Stimulated activated CD4-positive, alpha-beta T cell treated with anti-CD3 and anti-CD28 coated beads, Interleukin-4, amount 100 ng/mL, for 4 hours (primary cell): ENCODE measurements at regions not wholly inside any gene's neighbourhood (a gene's known extent, or its start where the extent isn't known, plus 50 kb on each side); places are given as distances from the start of the nearest gene placed in this dataset.

ENCODE experiments used
- DNase-seq, 2 experiments: peaks; one replicate each; pipeline ENCODE4 v3.0.0-alpha.2; 2020

DNA sequence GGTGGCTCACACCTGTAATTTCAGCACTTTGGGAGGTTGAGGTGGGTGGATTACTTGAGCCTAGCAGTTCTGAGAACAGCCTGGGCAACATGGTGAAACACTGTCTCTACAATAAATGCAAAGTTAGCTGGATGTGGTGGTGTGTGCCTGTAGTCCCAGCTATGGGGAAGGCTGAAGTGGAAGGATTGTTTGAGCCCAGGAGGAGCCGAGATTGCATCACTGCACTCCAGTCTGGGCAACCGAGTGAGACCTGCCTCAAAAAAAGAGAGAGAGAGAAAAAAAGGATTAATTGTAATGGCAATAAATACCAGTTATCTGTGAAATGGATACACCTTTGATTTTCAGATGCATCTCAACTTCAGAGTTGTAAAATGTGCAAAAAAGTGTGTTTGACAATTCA, 58.8 kb downstream of the SPRY1 start:
- DNase-seq: no peak

DNA sequence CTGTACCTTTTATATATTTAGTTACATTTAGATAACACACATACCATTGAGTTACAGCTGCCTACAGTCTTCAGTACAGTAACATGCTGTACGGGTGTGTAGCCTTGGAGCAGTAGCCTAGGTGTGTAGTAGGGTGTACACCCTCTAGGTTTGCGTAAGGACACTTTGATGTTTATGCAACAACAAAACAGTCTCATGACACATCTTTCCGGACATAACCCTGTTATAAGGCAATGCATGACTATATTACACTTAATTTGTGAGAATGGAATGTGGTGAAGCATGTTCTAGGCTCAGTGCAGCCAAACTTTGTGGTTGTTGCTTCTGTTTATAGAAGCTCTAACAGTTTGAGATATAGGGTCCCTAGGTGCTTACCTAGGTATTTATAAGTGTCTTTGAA, 65.4 kb downstream of the SPRY1 start:
- no peak for DNase-seq

DNA sequence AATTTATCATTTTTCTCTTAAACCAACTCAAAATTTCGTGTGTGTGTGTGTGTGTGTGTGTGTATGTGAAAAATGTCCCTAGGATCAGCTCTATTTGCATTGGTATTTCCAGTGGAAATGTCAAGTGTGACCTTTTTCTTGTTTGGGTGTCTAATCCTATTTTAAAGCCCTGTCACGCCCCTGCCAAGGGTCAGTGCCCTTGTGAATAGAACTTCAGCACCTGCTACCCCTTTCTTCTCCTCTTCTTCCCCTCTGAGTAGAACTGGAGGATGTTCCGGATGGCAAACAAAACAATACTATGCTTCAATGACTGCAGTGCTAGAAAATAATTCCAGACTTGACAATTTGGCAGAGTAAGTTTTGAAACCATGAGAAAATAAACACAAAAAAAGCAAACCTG, 67.3 kb downstream of the SPRY1 start:
- no peak for DNase-seq

DNA sequence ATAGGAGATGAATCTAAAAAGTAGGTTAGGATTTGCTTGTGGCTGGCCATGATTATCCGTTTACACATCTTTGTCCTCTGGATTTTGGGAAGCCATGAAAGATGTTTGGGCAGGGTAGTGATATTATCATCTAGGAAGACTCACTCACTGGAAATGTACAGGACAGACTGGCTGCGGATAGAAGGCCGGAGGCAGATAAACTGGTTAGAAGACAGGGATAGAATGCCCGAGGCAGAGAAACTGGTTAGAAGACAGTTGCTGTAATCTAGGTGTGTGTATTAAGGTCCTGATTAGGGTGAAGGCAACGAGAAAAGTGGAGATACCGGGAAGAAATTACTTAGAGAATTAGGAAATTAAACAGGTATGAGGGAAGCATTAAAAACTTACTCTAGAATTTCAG, 68.8 kb downstream of the SPRY1 start:
- DNase-seq: no peak

DNA sequence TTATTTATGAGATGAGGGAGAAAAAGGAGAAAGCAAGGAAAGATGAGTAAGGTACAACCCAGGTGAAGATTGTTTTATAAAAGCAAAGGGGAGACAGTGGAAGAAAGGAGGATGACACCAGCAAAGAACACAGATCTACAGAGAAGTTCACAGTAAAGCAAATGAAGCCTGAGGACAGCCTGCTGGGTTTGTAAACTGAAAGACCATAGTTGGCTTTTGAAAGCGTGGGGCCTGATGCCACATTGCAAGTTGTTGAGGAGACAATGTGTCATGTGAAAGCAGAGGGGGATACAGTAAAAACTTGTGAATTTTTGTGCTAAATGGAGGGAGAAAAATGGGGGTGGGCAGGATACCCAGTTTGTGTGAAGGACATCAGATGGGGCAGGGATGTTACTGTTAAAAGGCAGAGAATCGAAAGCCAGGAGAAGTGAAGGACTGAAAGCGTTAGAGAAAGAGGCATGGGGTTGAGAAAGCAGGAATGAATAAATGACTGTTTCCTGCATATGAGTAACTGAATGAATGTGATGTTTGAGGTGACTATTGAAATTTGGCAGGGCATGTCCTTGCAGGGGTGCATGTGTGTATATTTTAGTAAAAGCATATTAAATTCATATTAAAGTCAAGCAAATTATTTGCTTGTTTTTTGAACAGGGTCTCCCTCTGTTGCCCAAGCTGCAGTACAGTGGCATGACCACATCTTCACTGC, 69.6 kb downstream of the SPRY1 start:
- DNase-seq: no peak

DNA sequence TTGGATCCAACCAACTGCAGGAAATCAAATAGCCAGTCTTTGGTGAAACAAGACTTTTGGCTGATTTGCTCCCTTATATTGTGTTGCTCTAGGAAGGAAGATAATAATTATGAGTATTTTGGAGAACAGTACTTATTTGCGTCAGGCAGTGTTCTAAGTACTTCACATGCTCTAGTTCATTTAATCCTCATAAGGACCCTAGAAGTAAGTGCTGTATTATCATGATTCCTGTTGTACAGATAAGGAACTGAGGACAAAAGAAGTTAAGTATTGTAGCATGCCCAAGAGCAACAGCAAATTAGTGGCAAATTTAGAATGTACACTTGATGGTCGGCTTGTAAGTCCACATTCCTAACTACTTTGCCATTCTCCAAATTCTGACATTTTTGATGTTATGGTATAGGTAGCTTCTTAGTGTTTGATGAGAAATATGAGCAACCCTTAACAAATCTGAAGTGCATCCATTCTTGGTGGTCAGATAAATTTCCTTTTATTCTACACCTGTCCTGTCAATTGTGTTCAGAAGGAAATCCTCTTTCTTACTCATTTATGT, 72.0 kb downstream of the SPRY1 start:
- no peak for DNase-seq

DNA sequence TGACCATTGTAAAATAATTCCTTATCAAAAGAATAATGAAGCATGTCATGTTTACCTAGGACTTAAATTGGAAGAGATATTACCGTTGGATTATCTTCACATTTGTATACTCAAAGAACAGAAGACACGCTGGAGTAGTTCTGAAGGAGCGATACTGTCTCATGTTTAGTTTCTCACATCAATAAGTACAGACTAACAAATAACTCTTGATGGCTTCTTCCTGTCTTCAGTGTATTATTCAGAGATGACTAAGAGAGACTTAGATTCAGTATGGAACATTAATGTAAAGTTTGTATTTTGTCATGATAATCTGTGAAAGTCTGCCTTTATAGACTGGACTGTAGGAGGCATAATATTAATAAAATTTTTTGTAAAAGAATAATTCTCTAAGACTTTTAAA, 72.7 kb downstream of the SPRY1 start:
- no peak for DNase-seq

DNA sequence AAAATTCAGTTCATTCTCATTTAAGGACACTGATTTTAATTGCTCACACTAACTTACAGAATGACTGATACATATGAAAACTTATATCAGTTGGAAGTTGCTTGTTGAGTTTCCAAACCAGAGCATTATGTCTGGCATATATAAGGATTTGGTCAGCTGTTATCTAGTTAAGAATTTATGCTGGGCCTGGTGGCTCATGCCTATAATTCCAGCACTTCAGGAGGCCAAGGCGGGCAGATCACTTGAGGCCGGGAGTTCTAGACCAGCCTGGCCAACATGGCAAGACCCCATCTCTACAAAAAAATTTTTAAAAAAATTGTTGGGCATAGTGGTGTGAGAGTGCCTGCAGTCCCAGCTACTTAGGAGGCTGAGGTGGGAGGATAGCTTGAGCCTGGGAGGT, 73.1 kb downstream of the SPRY1 start:
- DNase-seq: no peak

DNA sequence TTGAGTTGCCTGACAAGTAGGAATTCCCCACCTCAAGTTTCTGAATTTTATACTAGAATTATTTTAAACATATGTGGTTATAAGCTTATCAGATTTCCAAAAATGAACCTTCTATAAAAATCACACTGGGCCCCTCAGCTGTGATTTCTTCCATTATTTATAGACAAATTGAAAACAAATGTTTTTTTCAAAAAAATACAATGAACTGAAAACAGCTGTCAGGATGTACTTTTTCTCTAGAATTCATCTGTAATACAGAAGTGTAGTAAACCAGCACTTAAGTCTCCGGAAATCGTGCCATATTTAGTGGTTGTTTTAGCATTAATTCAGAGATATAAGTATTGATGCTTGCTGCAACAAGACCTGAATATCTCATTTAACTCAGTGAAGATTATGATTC, 74.0 kb downstream of the SPRY1 start:
- no peak for DNase-seq

DNA sequence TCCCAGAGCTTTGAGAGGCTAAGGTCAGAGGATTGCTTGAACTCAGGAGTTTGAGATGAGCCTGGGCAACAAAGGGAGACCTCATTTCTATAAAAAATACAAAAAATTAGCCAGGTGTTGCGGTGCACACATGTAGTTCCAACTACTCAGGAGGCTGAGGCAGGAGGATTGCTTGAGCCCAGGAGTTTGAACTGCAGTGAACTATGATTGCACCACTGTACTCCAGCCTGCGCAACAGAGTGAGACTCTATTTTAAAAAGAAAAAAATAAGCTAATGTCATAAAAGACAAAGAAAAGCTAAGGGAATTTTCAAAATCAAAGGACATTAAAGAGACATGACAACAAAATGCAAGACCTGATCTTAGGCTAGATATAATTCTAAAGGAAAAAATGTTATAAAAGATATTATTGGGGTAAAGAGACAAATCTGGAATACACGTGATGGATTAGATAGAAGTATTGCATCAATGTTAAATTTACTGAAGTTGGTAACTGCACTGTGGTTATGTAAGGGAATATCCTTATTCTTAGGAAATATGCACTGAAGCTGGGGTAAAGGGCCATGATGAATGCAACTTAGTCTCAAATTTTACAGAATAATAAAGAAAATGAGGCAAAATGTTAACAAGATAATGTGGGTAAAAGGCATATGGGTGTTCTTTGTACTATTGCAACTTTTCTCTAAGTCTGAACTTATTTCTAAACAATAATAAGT, 75.2 kb downstream of the SPRY1 start:
- DNase-seq: no peak

DNA sequence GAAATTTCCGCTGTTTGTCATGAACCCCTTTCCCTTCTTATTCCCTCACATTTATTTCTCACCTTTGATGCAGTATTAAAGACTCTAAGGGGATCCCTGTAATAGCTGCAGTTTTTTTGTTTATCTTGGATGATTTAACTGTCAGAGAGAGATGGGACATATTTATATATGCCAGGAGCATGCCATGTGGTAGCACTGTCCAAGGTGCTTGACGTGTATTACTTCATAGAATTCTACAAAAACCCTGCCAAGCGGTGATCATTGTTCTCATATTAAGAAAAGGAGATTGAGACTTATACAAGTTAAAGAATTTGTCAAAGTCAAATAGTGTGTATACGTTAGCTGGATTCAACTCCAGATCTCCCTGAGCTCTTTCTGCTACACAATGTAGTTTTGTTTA, 78.2 kb downstream of the SPRY1 start:
- DNase-seq: no peak

DNA sequence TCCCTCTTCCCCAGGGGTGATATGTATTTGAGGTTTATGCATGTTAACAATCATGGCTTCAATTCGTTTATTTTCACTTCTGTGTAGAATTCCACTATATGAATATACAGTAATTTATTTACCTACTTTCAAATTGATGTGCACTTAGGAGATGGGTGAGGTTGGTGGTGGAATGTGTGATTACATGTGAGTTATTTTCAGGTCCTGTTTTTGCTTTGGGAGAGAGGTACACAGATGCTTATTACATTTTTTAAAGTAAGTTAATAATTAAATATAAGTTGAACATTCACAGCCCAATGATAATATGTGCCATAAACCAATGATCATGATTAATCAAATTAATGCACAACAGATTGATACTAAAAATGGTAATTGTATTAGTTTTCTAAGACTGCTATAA, 79.5 kb downstream of the SPRY1 start:
- DNase-seq: no peak

DNA sequence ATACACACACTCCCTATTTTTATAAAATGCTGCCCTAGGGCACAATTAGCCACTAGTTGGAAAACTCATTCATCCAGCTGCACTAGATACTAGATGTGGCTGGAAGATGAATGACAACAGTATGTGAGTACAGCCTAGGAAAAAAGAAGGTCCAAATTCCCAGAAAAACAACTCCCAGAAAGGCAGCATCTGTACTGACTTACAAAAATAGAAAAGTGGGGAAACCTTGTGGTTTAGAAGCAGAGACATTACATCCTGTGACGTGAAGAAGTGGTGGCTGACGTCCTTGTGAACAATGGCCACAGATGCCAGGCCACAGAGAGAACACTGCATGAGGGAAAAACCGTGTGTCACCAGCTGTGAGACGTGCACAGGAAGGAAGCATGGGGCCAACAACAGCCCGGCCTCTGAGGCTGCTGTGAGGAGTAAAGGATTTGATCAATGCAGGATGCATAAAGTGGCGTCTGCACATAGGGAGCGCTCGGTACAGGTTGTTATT, 81.2 kb downstream of the SPRY1 start:
- DNase-seq: peak in 1 of 2 experiments; percentile 19

DNA sequence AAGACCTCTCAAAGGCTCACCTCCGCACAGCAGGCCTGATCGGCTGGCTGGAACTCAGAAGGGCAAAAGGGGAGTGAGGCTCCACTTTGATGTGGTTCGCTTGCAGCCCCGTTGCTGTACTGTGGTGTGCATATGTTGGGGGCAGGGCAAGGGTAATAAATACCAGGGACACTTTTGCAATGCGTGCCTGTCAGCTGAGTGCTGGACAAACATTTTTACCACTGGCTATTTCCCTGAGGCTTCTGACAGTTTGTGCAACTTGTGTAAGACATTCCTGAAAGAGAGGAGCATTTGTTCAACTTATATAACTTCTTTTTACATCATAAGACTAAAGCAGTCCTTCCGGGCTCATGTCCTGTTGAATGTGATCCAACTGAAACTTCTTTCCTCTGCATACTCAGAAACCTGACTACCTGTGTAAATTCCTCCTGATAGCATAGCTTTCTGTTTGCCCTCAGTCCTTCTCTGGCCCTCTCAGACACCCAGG, 82.3 kb downstream of the SPRY1 start:
- no peak for DNase-seq

DNA sequence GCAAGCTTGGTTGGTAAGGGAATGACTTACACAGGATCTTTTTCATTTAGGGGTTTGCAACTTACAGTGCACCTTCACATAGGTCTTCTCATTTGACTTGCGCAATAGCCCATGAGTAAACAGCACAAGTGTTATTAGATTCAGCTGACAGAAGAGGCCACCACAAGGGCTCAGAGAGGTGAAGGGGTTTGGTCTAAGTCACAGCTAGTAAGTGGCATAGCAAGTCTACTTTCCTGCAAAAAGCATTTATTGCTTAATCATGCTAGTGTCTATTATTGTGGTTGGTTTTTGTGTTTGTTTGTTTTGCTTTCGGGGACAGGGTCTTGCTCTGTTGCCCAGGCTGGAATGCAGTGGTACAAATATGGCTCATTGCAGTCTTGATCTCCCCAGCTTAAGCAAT, 83.3 kb downstream of the SPRY1 start:
- DNase-seq: no peak

DNA sequence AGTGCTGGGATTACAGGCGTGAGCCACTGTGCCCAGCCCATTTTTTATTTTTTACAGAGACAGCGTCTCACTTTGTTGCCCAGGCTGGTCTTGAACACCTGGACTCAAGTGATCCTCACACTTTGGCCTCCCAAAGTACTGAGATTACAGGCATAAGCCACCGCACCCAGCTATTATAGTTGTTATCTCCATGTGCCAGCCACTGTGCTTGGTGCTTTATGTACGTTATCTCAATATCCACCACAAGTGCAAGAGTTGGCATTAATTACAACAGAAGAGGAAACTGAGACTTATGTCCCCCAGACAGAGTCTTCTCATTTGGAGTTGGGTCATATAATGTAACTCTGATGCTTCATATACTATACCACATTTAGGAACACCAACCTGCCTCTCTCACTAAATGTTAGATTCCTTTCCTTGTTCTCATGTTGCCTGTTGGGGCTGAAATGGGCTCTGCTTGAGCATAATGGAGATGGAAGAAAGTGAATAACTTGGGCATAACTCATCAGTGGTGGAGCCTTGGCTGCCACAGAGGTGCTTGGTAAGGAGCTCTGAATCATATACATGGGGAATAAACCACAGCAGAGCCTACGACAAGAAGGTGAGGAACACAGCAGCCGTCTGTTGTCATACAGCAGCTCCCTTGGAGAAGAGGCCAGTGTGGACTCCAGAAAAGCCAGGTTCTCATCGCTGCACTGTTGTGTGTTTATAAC, 84.3 kb downstream of the SPRY1 start:
- DNase-seq: no peak

DNA sequence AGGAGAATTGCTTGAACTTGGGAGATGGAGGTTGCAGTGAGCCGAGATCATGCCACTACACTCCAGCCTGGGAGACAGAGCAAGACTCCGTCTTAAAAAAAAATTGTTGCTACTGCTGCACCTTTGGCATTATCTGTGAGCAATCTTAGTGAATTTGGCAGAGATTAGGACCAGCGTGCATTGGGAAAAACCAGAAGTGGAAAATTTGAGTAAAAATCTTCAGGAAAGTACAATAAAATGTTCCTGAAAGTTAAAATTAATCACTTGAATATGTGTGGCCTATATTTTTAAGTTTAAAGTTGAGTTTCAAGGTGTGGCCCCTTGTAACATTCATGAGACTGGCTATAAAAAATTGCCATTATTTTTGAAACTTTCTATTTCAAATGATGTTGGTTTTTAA, 85.1 kb downstream of the SPRY1 start:
- DNase-seq: no peak

DNA sequence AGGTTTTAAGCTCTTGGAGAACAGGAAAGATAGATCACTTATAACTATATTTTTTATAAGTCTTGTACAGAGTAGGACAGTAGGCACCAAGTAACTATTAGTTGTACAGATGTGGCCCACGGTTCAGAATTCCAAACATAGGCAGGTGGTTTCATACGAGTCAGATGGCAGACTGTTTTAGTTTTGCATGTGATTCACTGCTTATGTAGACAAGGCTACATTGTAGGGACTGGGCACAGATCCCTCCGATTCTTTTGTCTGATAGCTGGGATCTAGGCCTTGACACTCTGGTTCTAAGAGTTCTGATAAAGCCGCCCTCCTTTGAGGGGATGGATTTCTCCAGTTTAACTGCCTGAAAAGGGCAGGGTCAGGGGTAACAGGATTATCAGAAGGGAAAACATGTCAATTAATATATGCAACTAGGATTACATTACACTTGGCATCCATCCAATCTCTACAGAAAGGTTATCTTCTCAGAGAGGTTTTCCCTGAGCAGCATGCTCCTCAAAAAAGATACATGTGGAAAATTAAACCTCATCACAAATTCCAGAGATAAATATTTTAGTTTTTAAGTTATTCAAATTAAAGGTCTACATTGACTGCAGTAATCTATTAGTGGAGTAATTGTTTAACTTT, 87.8 kb downstream of the SPRY1 start:
- DNase-seq: no peak

DNA sequence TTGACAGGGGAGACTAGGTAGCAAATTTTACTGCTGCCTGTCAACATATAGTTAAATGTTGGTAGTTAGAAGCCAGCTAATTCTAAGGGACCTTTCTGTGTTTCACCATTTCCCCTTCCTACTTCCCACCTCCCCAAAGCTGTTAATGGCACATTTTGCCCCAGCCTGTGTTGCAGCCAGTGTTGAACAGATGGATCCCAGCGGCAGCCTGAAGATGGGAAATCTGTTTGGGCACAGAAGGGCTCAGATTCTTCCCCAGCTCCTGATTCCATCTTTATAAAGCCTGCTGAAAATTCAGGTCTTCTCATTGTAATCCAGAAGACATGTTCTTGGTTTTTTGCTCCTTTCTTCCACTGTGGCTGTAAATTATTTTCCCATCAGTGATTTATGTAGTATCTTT, 89.0 kb downstream of the SPRY1 start:
- no peak for DNase-seq

DNA sequence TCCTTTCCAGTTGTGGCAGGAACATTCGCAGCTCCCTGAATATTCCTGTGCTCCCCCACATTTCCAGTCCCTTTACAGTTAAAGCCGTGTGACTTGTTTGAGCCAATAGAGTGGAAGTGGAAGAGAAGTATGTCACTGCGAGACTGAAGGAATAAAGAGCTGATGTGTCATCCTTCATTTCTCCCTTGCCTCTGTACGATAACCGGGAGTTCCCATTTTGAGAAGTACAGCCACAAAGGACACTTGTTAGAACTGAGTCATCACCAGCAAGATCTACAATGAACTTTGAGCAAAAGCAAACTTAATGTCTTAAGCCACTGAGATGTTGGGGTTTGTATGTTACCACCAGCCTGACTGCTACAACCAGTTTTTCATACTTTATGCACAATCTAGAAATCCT, 92.3 kb downstream of the SPRY1 start:
- DNase-seq: no peak

DNA sequence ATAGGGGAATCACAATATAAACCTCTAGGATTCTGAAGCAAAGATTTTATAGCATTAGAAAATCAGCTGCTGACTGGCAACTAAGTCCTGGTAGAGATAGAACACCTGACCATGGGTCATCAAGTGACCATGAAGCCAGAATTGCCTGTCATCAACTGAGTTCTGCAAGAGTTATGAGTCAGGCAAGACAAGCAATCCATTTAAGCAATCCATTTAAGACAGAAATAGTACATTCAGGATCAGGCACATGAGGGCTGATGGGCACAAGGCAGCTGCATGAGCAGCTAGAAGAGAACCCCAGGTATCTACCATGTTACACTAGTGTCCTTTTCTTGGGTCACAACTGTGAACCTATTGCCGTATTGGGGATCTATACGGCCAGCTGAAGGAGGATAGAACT, 98.9 kb downstream of the SPRY1 start:
- DNase-seq: no peak

DNA sequence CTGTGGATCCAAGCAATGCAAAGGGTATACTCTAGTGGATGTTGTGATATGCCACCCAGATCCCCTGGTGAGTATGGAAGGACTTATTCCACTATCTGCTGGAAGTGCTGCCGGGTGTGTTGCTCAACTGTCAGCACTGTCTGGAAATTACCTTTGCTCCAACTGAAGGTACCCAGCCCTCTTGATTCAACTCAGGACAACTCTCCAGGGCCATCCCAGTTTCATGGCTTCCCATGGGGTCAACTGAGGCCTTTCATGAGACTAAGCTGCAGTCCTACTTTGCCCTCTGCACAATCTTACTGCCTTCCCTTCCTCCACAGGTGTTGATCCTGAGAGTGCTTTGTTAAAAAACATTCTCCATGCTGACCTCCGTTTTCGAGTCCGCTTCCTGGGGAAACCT, 99.8 kb downstream of the SPRY1 start:
- DNase-seq: no peak

DNA sequence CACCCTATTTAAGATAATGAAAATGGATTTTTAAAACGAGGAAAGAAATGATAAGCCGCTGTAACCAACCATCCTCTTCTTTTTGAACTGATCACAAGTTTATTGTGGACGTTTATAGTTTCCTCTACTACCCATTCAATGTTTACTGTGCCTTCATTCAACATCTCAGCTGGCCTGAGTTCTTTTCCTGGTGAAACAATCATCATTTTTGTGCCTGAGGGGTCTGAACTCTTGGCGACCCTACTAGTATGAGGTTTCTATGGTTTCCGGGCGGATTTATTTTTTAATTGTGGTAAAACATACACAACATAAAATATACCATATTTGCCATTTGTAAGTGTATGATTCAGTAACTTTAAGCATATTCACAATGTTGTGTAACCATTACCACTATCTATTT, 100.7 kb downstream of the SPRY1 start:
- DNase-seq: no peak
